Activated CD8-positive, alpha-beta memory T cell treated with anti-CD3 and anti-CD28 coated beads for 4 hours (primary cell): ENCODE measurements at regions not wholly inside any gene's neighbourhood (a gene's known extent, or its start where the extent isn't known, plus 50 kb on each side); places are given as distances from the start of the nearest gene placed in this dataset.

ENCODE experiments used
- DNase-seq, 2 donors: peaks; one replicate each; pipeline ENCODE4 v3.0.0-alpha.2; 2020; ENCODE audit warnings: low read depth in 2 of 2

- no peak for DNase-seq
Observed at GRCh38 chr6:1087154-1087843, 224.6 kb upstream of the FOXQ1 start.

DNA sequence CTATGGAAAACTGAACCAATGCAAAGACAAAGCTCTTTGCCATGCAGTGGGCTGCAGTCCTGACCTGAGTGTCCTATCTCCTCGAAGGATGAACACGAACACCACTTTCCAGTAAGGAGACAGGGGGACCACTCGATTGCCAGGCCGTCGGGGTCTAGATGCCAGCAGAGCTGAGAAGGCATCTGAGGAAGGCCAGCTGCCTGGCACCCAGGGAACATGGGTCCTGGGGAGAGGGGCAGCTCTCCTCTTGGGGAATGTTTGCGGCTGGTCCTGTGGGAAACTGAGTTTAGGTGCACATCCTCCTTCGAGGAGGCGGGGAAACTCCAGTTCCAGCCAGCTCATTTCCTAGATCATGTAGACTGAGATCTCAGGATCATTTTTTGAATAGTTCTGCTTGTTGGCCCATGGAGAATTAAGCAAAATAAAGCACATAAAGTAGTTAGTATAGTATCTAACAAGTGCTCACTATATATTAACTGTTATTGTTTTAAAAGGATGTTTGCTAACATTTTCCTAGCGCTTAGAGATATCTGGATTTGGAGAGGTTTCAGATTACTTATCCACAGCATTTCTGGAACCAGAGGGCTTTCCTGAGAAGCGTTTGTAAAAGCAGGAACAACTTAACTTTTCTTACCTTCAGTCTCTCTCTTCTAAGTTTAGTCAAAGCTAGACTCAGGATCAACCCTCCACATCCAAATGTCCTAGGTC lies 225.3 kb upstream of the FOXQ1 start:
- DNase-seq, result no peak

DNA sequence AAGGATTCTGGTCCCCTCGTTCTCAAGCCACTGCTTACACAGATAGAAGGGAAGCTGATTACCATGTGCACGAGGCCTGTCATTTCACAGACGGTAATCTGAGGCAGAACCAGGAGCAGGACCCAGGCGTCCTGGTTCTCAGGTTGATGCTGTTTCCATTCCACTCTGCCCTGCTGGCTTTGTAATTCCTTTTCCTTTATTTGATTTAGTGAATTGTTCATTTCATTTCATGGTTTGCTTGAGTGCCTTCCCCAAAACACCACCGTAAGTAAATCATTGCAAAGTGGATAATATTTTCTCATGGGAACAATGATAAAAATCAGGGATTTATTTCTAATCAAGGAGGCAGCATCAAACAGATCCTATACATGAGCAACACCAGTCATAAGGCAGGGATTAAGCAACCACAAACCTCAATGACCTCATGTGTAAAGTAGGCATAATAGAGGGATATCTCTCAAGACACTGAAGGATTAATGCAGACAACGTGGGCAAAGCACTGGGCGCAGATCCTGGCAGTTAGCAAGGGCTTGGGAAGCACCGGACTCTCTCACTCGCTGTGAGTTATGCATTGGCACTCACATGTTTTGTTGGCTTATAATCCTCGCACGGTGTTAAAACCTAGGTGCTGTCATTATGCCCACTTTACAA lies 229.5 kb upstream of the FOXQ1 start:
- no peak for DNase-seq

GRCh38 chr6:1081551-1082284 lies 230.2 kb upstream of the FOXQ1 start:
- DNase-seq, result no peak

DNA sequence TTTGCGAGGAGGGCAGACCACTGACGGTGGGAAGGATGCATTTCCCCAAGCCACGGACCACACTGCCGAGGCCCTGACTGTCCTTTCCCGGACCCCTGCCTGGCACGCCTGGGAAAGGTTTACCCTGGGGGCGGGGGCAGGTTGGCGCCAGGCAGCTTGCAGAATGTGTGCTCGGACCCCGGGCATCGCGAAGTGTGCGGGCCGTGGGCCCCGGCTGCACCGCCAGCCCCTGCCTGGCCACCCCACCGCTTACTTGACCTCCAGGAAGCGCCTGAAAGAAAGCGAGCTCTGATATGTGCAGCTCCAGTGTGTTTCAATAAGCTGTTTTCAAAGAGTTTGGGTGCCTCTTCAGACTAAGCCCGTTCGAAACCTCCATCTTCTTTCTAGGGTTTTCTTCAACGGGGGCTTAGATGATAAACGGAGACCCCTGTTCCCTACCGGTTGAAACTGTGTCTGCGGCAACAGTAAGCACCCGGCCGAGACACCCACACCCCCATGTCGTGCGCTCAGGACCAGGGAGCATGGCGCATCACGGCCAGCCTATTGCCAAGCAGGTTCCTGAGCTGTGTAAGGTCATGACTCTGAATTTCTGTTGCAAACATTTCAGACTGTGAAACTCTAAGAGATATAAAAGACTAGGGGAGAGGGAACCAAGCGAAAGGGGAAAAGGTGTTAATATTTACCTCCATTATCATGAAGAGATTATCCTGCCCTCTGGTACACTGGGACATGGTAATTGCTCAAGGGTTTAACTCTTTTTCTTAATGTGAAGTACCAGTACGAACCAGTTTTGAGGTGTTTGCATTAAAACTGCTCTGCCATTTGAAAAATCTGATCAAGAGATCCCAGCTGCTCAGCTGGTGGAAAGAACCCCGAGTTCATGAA lies 231.2 kb upstream of the FOXQ1 start:
- DNase-seq, result no peak

DNA sequence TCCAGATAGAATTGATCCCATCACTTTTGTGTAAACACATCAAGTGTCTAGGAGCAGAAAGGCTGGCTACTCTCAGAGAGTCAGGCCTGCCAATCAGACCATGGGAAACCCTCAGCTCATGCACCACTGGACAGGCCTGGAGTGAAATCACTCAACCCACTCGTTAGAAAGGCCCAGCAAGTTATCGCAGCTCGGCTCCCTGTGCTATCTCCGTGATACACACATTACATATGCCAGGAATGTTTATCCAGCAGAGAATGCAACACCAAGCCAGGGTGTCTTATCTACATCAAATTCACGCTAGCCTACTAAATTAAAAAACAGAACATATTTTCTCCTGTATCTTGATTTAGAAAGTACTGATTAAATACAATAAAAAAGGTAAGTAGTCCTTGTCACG lies 232.4 kb upstream of the FOXQ1 start:
- no peak for DNase-seq

DNA sequence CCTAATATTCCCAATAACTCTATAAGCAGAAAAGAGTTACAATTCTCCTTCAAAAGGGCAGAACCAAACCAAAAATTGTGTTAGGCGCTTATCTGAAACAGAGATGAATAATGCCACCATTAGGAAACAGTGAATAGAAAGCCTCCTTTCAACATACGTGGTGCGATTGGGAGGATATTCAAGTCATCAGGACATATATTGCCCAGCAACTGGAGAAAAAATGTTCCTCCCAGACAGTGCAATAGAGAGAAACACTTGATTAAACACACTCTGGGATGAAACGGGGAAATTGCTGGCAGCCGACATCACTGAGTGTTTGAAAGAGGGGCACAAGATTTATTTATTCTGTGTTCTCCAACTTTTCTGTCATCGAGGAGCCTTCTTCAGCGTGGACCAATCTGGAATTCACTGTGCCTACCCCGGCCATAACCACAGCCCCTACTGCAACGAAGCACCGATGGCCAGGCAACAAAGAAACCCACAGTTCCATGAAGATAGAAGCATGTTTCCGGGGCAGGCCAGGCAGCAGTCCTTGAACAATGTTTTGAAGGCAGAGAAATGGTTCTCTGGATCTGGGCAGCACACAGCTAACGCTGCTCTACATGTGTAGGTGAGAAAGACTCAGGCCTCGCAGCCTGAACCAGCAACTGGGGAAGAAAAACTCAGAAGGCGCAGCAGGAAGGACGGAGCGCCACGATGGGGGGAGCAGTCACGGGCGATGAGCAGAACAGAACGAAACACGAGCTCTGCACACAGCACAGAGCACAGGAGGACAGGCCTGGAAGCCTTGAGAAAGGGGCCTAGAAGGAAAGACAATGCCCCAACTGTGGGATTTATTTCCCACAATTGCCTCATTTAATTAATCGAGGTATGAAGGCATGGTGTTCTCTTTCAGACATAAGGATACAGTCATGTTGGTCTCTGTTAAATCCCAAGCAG lies 234.2 kb upstream of the FOXQ1 start:
- DNase-seq, result no peak

GRCh38 chr6:1076531-1077459 lies 235.1 kb upstream of the FOXQ1 start:
- no peak for DNase-seq

GRCh38 chr6:1075880-1076279 lies 236.0 kb upstream of the FOXQ1 start:
- DNase-seq, result no peak

GRCh38 chr6:1075444-1075843 lies 236.5 kb upstream of the FOXQ1 start:
- no peak for DNase-seq

GRCh38 chr6:1070085-1070521 lies 241.8 kb upstream of the FOXQ1 start:
- DNase-seq, result no peak

- no peak for DNase-seq
Observed at GRCh38 chr6:1068905-1069304, 243.0 kb upstream of the FOXQ1 start.

- DNase-seq, result no peak
Observed at GRCh38 chr6:1068068-1068467, 243.8 kb upstream of the FOXQ1 start.

- DNase-seq, result no peak
Observed at GRCh38 chr6:1067346-1067745, 244.6 kb upstream of the FOXQ1 start.

DNA sequence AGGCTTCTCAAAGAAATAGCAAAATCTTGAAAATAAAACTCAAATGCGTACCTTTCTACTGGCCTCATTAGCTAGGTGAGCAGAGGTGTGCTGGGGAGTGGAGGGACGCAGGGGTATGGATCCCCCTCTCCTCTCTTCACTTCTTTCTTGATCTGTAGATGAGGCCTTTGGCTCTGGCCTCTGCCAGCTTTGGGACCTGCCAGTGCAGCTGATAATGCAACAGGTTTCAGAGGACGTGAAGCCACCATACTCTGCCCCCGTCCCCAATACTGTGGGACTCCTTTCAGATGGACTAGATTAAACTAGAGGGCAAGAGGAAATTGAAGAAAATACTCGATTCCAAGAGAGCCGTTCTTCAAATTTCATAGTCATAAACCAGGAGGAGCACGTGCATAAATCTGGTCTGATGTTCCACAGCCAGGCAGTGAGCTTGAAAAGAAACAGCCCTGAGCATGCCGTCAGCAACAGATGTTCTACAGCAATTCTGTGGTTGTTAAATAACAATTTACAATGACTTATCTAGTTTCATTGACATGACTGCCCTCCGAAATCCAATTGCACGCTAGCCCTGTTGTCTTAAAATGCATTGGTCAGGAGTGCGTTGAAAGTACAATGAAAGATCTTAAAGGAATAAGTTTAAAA lies 245.3 kb upstream of the FOXQ1 start:
- DNase-seq, result no peak

GRCh38 chr6:1065986-1066385 lies 245.9 kb upstream of the FOXQ1 start:
- DNase-seq, result no peak

GRCh38 chr6:1063671-1064355 lies 248.1 kb upstream of the FOXQ1 start:
- DNase-seq, result no peak
